ENCODE measurements at regions not wholly inside any gene's neighbourhood (a gene's known extent, or its start where the extent isn't known, plus 50 kb on each side); places are given as distances from the start of the nearest gene placed in this dataset.

DNA sequence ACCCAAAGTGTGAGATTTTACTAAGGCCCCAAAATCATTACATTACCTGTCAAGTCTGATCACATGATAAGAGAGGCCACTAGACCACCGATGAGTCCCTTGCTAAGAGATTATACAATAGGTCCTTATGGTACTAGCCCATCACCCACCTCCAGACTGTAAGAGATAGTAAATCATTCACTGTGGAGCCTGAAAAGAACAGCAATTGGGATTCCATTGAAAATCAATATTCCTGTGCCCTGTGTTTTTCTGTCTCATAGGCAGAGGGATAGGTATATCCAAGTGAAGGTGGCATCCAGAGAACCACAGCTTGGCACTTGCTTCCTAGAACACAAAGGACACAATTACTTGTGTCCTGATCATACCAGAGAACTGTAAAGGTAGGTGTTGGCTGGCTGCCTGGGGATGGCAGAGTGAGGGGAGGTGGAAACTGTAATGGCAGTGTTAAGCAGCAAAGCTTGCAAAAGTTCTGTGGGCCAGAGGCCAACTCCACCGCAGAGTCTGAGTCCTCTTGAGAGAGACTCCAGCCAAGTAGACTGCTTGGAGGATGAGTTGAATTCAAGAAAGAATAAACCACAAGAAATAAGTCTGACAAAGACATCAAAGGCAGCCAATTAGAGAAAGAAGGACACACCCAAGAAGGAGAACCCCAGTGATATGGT, 102.0 kb upstream of the PIEZO2 start:
- peak in 1 of 2 donors; percentile 27 for DNase-seq (ENCODE audit: low spot score in 2 of 2)
- Histone ChIP-seq H3K27me3 (no peaks in the 10 kb centered on the region), H3K4me1 (peaks cover 0 to 4% (median 0%) of the 10 kb centered on the region in 4 donors), H3K4me3 (no peak overlapping the region), H3K27ac (no peak overlapping the region), H3K9me3 (no peaks in the 10 kb centered on the region), H3K36me3 (no peaks in the 10 kb centered on the region)
- WGBS, 2 donors: 70 to 76% methylated on average over 2 of the region's 2 CpGs
- TF ChIP-seq, protein P1, sequence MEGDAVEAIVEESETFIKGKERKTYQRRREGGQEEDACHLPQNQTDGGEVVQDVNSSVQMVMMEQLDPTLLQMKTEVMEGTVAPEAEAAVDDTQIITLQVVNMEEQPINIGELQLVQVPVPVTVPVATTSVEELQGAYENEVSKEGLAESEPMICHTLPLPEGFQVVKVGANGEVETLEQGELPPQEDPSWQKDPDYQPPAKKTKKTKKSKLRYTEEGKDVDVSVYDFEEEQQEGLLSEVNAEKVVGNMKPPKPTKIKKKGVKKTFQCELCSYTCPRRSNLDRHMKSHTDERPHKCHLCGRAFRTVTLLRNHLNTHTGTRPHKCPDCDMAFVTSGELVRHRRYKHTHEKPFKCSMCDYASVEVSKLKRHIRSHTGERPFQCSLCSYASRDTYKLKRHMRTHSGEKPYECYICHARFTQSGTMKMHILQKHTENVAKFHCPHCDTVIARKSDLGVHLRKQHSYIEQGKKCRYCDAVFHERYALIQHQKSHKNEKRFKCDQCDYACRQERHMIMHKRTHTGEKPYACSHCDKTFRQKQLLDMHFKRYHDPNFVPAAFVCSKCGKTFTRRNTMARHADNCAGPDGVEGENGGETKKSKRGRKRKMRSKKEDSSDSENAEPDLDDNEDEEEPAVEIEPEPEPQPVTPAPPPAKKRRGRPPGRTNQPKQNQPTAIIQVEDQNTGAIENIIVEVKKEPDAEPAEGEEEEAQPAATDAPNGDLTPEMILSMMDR (IDR thresholded peaks at IDR 0.05): no peak
- TF ChIP-seq EP300 (IDR thresholded peaks at IDR 0.05) (no peak), POLR2A (IDR thresholded peaks at IDR 0.05) (no peak)

DNA sequence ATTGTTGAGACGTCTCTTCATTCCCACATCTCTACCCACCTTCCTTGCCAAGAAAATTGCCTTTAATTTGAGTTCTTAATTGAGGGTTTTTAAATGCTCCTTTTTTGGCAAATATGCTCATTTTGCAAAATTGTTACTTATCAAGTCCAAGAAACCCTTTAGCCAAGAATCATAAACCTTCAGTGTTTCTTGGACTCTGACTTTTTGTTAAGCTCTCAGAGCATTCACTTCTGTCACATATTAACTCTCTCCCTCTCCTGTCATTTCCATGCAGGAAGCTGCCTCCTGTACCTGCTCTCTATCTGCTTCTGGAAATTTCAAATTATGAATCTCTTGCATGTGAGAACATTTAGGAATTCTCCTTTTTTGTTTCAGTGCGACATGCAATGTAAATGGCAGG, 100.0 kb upstream of the PIEZO2 start:
- TF ChIP-seq, protein P1 (IDR thresholded peaks at IDR 0.05): no peak
- TF ChIP-seq POLR2A (IDR thresholded peaks at IDR 0.05): no peak
- no peak for TF ChIP-seq EP300 (IDR thresholded peaks at IDR 0.05)
- no peak for DNase-seq (ENCODE audit: low spot score in 2 of 2)
- Histone ChIP-seq H3K36me3 (no peaks in the 10 kb centered on the region), H3K4me3 (no peak overlapping the region), H3K27me3 (no peaks in the 10 kb centered on the region), H3K27ac (no peak overlapping the region), H3K9me3 (no peaks in the 10 kb centered on the region), H3K4me1 (peaks cover 0 to 4% (median 0%) of the 10 kb centered on the region in 4 donors)
- WGBS, 2 donors: 56 to 60% methylated on average over 2 of the region's 2 CpGs

DNA sequence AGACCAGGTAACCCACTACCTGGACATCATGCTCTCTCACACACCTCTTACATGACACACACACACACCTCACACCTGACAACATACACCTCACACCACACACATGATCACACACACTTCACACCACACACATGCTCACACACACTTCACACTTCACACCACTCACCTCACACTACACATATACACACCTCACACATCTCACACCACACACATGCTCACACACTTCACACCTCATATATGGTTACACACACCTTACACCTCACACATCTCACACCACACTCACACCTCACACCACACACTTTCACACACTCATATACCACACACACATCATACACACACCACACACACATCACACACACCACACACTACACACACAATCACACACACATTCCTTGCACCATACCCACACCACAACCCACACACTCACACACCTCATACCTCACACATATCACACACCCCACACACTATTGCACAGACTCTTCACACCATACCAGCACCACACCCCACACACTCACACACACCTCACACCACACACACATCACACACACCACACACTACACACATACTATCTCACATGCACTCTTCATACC, 98.1 kb upstream of the PIEZO2 start:
- no peak for TF ChIP-seq POLR2A (IDR thresholded peaks at IDR 0.05)
- TF ChIP-seq, protein P1 (IDR thresholded peaks at IDR 0.05): no peak
- no peak for TF ChIP-seq EP300 (IDR thresholded peaks at IDR 0.05)
- no peaks in the 10 kb centered on the region for H3K9me3 ChIP-seq
- peaks cover 0 to 2% (median 0%) of the 10 kb centered on the region in 4 donors for H3K4me1 ChIP-seq
- H3K4me3 ChIP-seq: no peak overlapping the region
- H3K36me3 ChIP-seq: no peaks in the 10 kb centered on the region
- no peaks in the 10 kb centered on the region for H3K27me3 ChIP-seq
- DNase-seq (ENCODE audit: low spot score in 2 of 2): no peak
- no peak overlapping the region for H3K27ac ChIP-seq

DNA sequence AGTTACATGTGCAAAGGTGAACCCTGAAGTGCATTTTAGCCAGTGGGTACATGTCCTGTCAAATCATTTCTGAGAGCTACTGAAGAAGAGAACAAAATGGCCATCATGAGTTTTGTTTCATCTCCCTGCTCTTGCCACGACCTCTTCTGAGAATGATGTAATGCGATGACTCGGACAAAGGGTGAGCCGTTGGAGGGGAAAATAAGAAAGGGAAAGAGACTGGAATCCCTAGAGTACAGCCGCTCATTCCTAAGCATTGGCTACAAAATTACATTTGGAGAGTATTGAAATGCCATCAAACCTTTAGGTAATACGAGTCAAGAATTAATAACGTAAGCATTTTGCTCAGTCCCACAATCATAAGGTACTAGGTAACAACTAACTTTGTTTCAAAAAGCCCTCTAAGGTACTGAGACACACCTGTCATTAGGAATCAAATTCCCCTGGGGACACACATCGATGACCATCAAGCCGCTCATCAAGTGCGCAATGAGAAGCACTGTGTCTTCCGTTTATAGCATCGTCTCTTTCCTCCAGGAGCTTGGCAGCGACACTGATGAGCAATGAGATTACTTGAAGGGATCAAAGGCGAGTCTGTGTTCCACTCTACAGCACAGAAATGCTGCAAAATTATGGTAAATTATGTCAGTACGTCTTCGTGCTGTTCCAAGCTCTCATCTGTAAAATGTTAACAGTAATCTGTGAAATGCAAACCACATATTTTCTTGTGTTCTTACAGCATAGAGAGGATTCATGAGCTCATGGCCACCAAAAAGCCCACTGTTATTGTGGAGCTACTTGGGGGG, 97.3 kb upstream of the PIEZO2 start:
- peak in 1 of 2 donors; percentile 24 for DNase-seq (ENCODE audit: low spot score in 2 of 2)
- 59 to 60% methylated on average over 16 of the region's 16 CpGs for WGBS, 2 donors
- H3K36me3 ChIP-seq: no peaks in the 10 kb centered on the region

More for the DNA sequence above, 97.3 kb upstream of the PIEZO2 start:
- H3K27me3 ChIP-seq: no peaks in the 10 kb centered on the region
- H3K4me3 ChIP-seq: no peak overlapping the region
- peak overlapping the region in 1 of 4 donors; percentile 53 for H3K27ac ChIP-seq
- TF ChIP-seq POLR2A (IDR thresholded peaks at IDR 0.05) (no peak), EP300 (IDR thresholded peaks at IDR 0.05) (no peak)
- TF ChIP-seq, protein P1 (IDR thresholded peaks at IDR 0.05): no peak
- H3K4me1 ChIP-seq: no peaks in the 10 kb centered on the region
- no peaks in the 10 kb centered on the region for H3K9me3 ChIP-seq
